Thoracic aorta (tissue), 2 donors: ENCODE measurements at regions not wholly inside any gene's neighbourhood (a gene's known extent, or its start where the extent isn't known, plus 50 kb on each side); places are given as distances from the start of the nearest gene placed in this dataset.

Experiments
- ATAC-seq: fragments of 150-250 bp; one replicate; pipeline ENCODE4 v1.8.0; 2017; ENCODE audit warnings: low read depth; ENCODE audit not compliant: insufficient number of reproducible peaks, low FRiP score
- DNase-seq: peaks from one replicate; pipeline ENCODE4 v3.0.0-alpha.2; 2020; ENCODE audit warnings: low spot score
- H3K27ac ChIP-seq, 2 donors: fragments of 200-600 bp; sonication (generic); 1 replicate in 1 of 2; 2 replicates in 1 of 2; pipeline ENCODE4 v1.5.1; 2016; ENCODE audit warnings: mild to moderate bottlenecking in 2 of 2, moderate library complexity in 2 of 2
- H3K27me3 ChIP-seq: fragments of 200-600 bp; sonication (generic); replicated peaks from 2 replicates; pipeline ENCODE4 v1.6.0; 2016; ENCODE audit warnings: mild to moderate bottlenecking; ENCODE audit not compliant: insufficient read depth
- H3K36me3 ChIP-seq: fragments of 200-600 bp; sonication (generic); one replicate; pipeline ENCODE4 v1.5.1; 2016
- H3K4me1 ChIP-seq, 2 donors: fragments of 200-600 bp; sonication (generic); 1 replicate in 1 of 2; 2 replicates in 1 of 2; pipeline versions ENCODE4 v1.5.1 to v1.6.0; 2016; ENCODE audit warnings: low read depth in 2 of 2, mild to moderate bottlenecking in 1 of 2; ENCODE audit not compliant: control insufficient read depth in 1 of 2
- H3K4me3 ChIP-seq: fragments of 200-600 bp; sonication (generic); 2 replicates; pipeline ENCODE4 v1.5.1; 2016; ENCODE audit warnings: mild to moderate bottlenecking
- H3K9me3 ChIP-seq: fragments of 200-600 bp; sonication (generic); 2 replicates; pipeline ENCODE4 v1.5.1; 2016
- CTCF ChIP-seq: fragments of 200-600 bp; sonication (generic); IDR thresholded peaks from one replicate; pipeline ENCODE4 v1.5.1; 2019; ENCODE audit warnings: antibody characterized with exemption

GRCh38 chr6:23414922-23415321 is 711.1 kb upstream of the NRSN1 start:
- no peaks in the 10 kb centered on the region for H3K27me3 ChIP-seq
- H3K9me3 ChIP-seq: no peaks in the 10 kb centered on the region
- peaks cover 6 to 8% of the 10 kb centered on the region in 2 donors for H3K4me1 ChIP-seq
- no peak overlapping the region for H3K4me3 ChIP-seq
- DNase-seq (no peak), ATAC-seq (no peak)
- no peak overlapping the region for H3K27ac ChIP-seq
- H3K36me3 ChIP-seq: no peaks in the 10 kb centered on the region
- TF ChIP-seq CTCF: no peak

GRCh38 chr6:23415819-23416427 is 710.1 kb upstream of the NRSN1 start:
- Histone ChIP-seq H3K9me3 (no peaks in the 10 kb centered on the region), H3K4me1 (peaks cover 6 to 8% of the 10 kb centered on the region in 2 donors), H3K36me3 (no peaks in the 10 kb centered on the region), H3K27ac (no peak overlapping the region), H3K4me3 (no peak overlapping the region), H3K27me3 (no peaks in the 10 kb centered on the region)
- ATAC-seq (no peak), DNase-seq (no peak)
- TF ChIP-seq CTCF: no peak

GRCh38 chr6:23417133-23417532 is 708.9 kb upstream of the NRSN1 start:
- H3K4me1 ChIP-seq: peaks cover 6 to 8% of the 10 kb centered on the region in 2 donors
- no peak for TF ChIP-seq CTCF
- no peak overlapping the region for H3K4me3 ChIP-seq
- H3K36me3 ChIP-seq: no peaks in the 10 kb centered on the region
- no peaks in the 10 kb centered on the region for H3K27me3 ChIP-seq
- no peak overlapping the region for H3K27ac ChIP-seq
- H3K9me3 ChIP-seq: no peaks in the 10 kb centered on the region
- ATAC-seq: no peak
- no peak for DNase-seq

GRCh38 chr6:23418095-23418494 is 707.9 kb upstream of the NRSN1 start:
- no peaks in the 10 kb centered on the region for H3K36me3 ChIP-seq
- H3K9me3 ChIP-seq: no peaks in the 10 kb centered on the region
- no peak overlapping the region for H3K4me3 ChIP-seq
- TF ChIP-seq CTCF: no peak
- peaks cover 6 to 8% of the 10 kb centered on the region in 2 donors for H3K4me1 ChIP-seq
- no peaks in the 10 kb centered on the region for H3K27me3 ChIP-seq
- ATAC-seq (no peak), DNase-seq (no peak)
- H3K27ac ChIP-seq: no peak overlapping the region

- DNase-seq: no peak
- no peak for TF ChIP-seq CTCF
- H3K4me3 ChIP-seq: no peak overlapping the region
- H3K27me3 ChIP-seq: no peaks in the 10 kb centered on the region
- H3K36me3 ChIP-seq: no peaks in the 10 kb centered on the region
- H3K4me1 ChIP-seq: peaks cover under 1 to 4% of the 10 kb centered on the region in 2 donors
- H3K9me3 ChIP-seq: no peaks in the 10 kb centered on the region
- no peak for ATAC-seq
- no peak overlapping the region for H3K27ac ChIP-seq
Observed at GRCh38 chr6:23419046-23419445, 707.0 kb upstream of the NRSN1 start.
